ENCODE measurements at regions not wholly inside any gene's neighbourhood (a gene's known extent, or its start where the extent isn't known, plus 50 kb on each side); places are given as distances from the start of the nearest gene placed in this dataset.

- H3K79me2 ChIP-seq (ENCODE audit: insufficient read depth, low read length) = no peaks in the 10 kb centered on the region
- H4K20me1 ChIP-seq (ENCODE audit: control insufficient read depth, insufficient read depth, insufficient read length) = no peaks in the 10 kb centered on the region
- H3K14ac ChIP-seq (ENCODE audit: insufficient read depth, low read length) = no peak overlapping the region
- Mint-ChIP-seq H3K36me3 (ENCODE audit: insufficient read depth in 1 of 3, low read depth in 3 of 3) (no peaks in the 10 kb centered on the region), H3K9me3 (no peaks in the 10 kb centered on the region), H3K4me1 (no peaks in the 10 kb centered on the region), H3K27ac (no peak overlapping the region), H3K27me3 (ENCODE audit: low read depth) (no peaks in the 10 kb centered on the region), H3K4me3 (no peak overlapping the region)
- no peak overlapping the region for H4K5ac ChIP-seq (ENCODE audit: insufficient read length, low read depth, low read length)
- H3K27me3 ChIP-seq (ENCODE audit: insufficient read depth, low read length) = no peaks in the 10 kb centered on the region
- H3K56ac ChIP-seq (ENCODE audit: insufficient read length, low read depth, low read length) = no peak overlapping the region
- H3K27ac ChIP-seq (ENCODE audit: insufficient read length, low read depth, low read length) = no peak overlapping the region
- H3K18ac ChIP-seq (ENCODE audit: insufficient read length, low read depth, low read length) = no peak overlapping the region
- no peak overlapping the region for H2AK5ac ChIP-seq (ENCODE audit: insufficient read length, low read length)
- WGBS (ENCODE audit: extremely low coverage, insufficient read length, low lambda C conversion rate) = no CpG with 5 or more reads among the region's 3 CpGs
- H3K9ac ChIP-seq (ENCODE audit: extremely low read depth, insufficient read length, low read length) = no peak overlapping the region
- H3K9me3 ChIP-seq (ENCODE audit: control insufficient read depth, low read depth, low read length) = no peaks in the 10 kb centered on the region
- H3K23me2 ChIP-seq (ENCODE audit: insufficient read length, low read depth, low read length, poor library complexity, severe bottlenecking) = no peaks in the 10 kb centered on the region
- no peak for TF ChIP-seq CTCF (conservative IDR thresholded peaks at IDR 0.05)
- H2AFZ ChIP-seq (ENCODE audit: low read length) = no peak overlapping the region
- DNase-seq = no peak
- no peak overlapping the region for H3T11ph ChIP-seq (ENCODE audit: low read length)
- H2BK20ac ChIP-seq (ENCODE audit: low read depth, low read length, poor library complexity, severe bottlenecking) = no peak overlapping the region
- no peak overlapping the region for H3K23ac ChIP-seq (ENCODE audit: insufficient read length, low read depth, low read length)
- no peak overlapping the region for H2BK15ac ChIP-seq (ENCODE audit: low read depth, low read length)
- H2BK120ac ChIP-seq (ENCODE audit: low read depth, low read length, poor library complexity, severe bottlenecking) = no peak overlapping the region
- H3K4me1 ChIP-seq (ENCODE audit: insufficient read depth, low read length) = no peaks in the 10 kb centered on the region
- no peak overlapping the region for H4K91ac ChIP-seq (ENCODE audit: insufficient read length, low read depth, low read length)
- H3K79me1 ChIP-seq (ENCODE audit: insufficient read depth, low read depth, low read length, poor library complexity, severe bottlenecking) = no peaks in the 10 kb centered on the region
- no peak overlapping the region for H2BK12ac ChIP-seq (ENCODE audit: insufficient read length, low read depth, low read length)
- no peak overlapping the region for H3K4ac ChIP-seq (ENCODE audit: low read depth, low read length)
- H2BK5ac ChIP-seq (ENCODE audit: insufficient read length, low read length) = no peak overlapping the region
- H3K4me2 ChIP-seq (ENCODE audit: insufficient read depth, insufficient read length, low read length) = no peak overlapping the region
- no peak overlapping the region for H4K8ac ChIP-seq (replicated peaks; ENCODE audit: insufficient read length, low read depth, low read length)
Measured at GRCh38 chr6:56327946-56328727, 80.8 kb upstream of the COL21A1 start.
